ENCODE measurements at regions not wholly inside any gene's neighbourhood (a gene's known extent, or its start where the extent isn't known, plus 50 kb on each side); places are given as distances from the start of the nearest gene placed in this dataset.

DNA sequence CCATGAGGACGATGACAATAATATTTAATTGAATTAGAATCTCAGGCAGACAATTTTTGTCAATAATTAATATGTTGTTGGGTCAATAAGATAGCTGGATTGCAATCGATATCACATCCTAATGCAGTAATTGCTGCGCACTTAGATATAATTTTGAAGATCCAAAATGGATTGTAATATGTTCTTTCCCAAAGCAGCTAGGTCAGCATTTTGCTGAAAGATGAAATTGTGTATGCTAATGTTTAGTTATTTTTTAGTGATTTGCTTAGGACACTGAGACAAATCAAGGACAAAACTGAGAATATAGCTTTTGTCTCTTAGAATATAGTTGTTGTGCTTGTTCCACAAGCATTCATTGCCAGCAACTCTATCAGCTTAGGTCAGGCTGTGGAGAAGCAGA lies 389.9 kb downstream of the MTRR start:
- TF ChIP-seq, protein P1, sequence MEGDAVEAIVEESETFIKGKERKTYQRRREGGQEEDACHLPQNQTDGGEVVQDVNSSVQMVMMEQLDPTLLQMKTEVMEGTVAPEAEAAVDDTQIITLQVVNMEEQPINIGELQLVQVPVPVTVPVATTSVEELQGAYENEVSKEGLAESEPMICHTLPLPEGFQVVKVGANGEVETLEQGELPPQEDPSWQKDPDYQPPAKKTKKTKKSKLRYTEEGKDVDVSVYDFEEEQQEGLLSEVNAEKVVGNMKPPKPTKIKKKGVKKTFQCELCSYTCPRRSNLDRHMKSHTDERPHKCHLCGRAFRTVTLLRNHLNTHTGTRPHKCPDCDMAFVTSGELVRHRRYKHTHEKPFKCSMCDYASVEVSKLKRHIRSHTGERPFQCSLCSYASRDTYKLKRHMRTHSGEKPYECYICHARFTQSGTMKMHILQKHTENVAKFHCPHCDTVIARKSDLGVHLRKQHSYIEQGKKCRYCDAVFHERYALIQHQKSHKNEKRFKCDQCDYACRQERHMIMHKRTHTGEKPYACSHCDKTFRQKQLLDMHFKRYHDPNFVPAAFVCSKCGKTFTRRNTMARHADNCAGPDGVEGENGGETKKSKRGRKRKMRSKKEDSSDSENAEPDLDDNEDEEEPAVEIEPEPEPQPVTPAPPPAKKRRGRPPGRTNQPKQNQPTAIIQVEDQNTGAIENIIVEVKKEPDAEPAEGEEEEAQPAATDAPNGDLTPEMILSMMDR (IDR thresholded peaks at IDR 0.05): no peak
- no peak for TF ChIP-seq POLR2A (IDR thresholded peaks at IDR 0.05)
